HFF-Myc (cell line): ENCODE measurements at regions not wholly inside any gene's neighbourhood (a gene's known extent, or its start where the extent isn't known, plus 50 kb on each side); places are given as distances from the start of the nearest gene placed in this dataset.

Source experiments
- DNase-seq: peaks from one replicate; pipeline ENCODE4 v3.0.0-alpha.2; 2011; ENCODE audit warnings: low read depth; ENCODE audit errors: extremely low read depth
- H3K4me3 ChIP-seq: replicated peaks from 2 replicates; pipeline ENCODE4 v1.5.1; 2011; ENCODE audit warnings: low read depth, mild to moderate bottlenecking, control low read depth, low read length
- TF ChIP-seq, protein P1 (sequence below): IDR thresholded peaks from 2 replicates; pipeline ENCODE4 v1.5.1; 2012; ENCODE audit warnings: mild to moderate bottlenecking, low read depth, low read length, control low read depth; ENCODE audit errors: missing control alignments

DNA sequence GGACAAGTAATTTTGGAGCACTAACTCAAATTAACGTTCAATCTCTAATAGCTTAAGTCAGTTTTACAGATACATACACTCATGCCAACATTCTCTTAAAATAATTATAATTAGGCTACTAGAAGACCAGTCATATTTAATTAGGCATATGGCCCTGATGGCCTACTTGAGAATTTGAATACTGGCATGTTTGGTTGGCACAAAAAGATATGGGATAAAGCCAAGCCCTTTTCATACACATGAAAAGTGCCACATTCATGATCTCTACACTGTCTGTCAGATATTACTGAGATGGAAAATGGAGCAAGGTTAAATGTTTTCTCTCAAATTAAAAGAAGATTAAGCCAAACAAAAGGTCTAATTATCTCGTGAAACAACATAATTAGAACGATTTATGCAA, 1091.0 kb downstream of the C4orf33 start:
- TF ChIP-seq, protein P1, sequence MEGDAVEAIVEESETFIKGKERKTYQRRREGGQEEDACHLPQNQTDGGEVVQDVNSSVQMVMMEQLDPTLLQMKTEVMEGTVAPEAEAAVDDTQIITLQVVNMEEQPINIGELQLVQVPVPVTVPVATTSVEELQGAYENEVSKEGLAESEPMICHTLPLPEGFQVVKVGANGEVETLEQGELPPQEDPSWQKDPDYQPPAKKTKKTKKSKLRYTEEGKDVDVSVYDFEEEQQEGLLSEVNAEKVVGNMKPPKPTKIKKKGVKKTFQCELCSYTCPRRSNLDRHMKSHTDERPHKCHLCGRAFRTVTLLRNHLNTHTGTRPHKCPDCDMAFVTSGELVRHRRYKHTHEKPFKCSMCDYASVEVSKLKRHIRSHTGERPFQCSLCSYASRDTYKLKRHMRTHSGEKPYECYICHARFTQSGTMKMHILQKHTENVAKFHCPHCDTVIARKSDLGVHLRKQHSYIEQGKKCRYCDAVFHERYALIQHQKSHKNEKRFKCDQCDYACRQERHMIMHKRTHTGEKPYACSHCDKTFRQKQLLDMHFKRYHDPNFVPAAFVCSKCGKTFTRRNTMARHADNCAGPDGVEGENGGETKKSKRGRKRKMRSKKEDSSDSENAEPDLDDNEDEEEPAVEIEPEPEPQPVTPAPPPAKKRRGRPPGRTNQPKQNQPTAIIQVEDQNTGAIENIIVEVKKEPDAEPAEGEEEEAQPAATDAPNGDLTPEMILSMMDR: no peak
- no peak for DNase-seq
- H3K4me3 ChIP-seq: no peak overlapping the region

DNA sequence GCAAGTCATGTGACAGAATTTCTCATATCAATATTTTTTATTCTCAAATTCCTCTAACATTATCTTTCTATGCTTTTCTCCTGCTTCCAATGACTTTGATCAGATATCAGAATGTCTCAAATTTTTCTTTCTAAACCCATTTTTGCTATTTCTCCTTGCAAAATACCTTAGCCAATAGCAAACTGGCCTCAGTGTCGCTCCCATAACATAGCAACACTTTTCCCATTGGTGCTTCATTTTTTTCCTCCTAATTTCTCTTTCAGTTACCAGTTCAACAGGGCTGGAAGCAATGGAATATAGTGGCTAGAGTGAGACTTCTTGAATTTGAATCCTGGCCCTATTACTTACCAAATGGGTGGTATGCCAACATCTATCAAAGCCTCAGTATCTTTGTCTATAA, 1091.6 kb downstream of the C4orf33 start:
- H3K4me3 ChIP-seq: no peak overlapping the region
- DNase-seq: no peak
- TF ChIP-seq, protein P1: no peak

DNA sequence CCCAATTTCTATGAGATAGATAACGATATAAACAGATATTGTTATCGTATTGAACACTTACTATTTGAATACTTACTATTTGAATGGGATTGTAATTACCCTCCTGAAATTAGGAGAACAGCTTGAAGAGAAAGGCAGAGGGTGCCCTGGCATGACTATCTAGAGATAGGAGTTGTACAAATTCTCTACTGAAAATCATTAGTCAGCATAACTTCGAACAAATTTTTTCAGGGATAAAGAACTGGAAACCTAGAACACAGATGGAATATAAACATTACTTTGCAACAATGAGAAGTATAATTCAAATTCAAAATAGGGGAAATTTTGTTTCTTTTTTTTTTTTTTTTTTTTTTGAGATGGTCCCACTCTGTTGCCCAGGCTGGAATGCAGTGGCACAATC, 1096.8 kb downstream of the C4orf33 start:
- no peak for DNase-seq
- TF ChIP-seq, protein P1: no peak
- no peak overlapping the region for H3K4me3 ChIP-seq

DNA sequence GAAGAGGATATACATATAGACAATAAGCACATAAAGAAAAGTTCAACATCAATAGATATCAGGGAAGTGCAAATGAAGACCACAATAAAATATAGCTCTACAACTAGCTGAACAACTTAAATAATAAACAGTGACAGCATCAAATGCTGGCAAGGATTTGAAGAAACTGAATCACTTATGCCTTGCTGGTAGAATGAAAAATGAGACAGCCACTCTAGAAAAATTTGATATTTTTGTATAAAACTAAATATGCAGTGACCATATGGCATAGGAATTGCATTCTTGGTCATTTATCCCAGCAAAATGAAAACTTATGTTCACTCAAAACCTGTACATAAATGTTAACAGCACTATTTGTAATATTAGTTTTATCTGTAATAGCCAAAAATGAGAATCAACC, 1102.0 kb downstream of the C4orf33 start:
- DNase-seq: no peak
- H3K4me3 ChIP-seq: no peak overlapping the region
- TF ChIP-seq, protein P1: no peak

DNA sequence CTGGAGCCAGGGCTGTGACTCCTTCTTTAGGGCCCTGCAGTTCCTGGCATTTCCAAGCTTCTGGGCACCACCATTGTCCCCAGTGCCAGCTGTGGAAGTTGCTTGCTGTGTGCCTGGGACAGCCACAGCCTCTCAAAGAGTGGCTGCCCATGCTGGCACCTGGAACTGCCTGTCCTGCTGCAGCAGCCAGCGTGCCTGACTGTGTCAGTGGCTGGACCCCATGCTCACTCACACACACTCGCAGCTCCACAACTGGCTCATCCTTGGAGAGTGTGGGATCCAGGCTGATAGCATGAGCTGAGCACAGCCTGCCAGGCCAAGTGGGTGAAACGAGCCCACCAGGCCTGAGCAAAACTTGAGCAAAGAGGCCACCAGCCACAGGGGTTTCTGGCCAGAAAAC, 1107.6 kb downstream of the C4orf33 start:
- no peak for DNase-seq
- TF ChIP-seq, protein P1: no peak

DNA sequence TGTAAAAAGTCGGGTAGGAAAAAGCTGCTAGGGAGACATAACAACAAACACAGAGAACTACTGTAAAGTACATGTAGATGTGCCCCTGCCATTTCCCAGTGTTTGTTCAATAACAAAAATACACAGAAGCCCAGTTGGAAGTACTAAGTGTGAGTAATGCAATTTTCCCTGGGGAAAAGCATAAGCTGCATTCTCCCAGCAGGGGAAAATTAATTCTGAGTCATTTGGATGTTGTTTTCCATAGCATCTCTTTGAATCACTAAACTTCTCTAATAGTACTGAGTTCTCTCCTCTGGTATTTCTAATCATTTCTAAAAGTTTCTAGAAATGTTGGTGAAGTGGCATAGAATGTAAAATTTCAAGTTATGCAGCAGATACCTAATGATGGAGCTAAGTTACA, 1114.9 kb downstream of the C4orf33 start:
- DNase-seq: no peak
- TF ChIP-seq, protein P1: no peak
- H3K4me3 ChIP-seq: no peak overlapping the region

More for the DNA sequence above, 1107.6 kb downstream of the C4orf33 start:
- no peak overlapping the region for H3K4me3 ChIP-seq

DNA sequence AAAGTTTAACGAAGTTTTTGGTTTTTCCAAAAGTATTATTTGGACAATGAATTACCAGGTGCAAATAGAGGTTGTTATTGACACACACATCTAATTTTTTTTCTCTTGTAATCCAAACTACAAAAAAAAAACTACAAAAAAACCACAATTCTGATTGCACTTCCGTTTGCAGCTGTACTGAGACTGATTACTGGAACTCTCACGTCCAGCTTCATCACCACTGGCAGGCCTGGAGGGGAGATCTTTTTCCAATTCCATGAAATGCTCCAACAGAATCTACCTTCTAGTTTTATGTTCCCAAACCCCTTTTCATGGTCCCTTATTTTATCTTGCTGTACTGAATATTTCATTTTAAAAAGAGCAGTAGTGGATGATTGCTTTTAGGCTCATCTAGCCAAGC, 1118.3 kb downstream of the C4orf33 start:
- DNase-seq: no peak
- H3K4me3 ChIP-seq: no peak overlapping the region
- TF ChIP-seq, protein P1: no peak
